Activated CD4-positive, CD25-positive, alpha-beta regulatory T cell treated with anti-CD3 and anti-CD28 coated beads, Interleukin-2, amount 50 U/mL, for 16 hours (primary cell): ENCODE measurements at regions not wholly inside any gene's neighbourhood (a gene's known extent, or its start where the extent isn't known, plus 50 kb on each side); places are given as distances from the start of the nearest gene placed in this dataset.

Source experiments
- DNase-seq: peaks from one replicate; pipeline ENCODE4 v3.0.0-alpha.2; 2020; ENCODE audit warnings: low read depth, low spot score

DNA sequence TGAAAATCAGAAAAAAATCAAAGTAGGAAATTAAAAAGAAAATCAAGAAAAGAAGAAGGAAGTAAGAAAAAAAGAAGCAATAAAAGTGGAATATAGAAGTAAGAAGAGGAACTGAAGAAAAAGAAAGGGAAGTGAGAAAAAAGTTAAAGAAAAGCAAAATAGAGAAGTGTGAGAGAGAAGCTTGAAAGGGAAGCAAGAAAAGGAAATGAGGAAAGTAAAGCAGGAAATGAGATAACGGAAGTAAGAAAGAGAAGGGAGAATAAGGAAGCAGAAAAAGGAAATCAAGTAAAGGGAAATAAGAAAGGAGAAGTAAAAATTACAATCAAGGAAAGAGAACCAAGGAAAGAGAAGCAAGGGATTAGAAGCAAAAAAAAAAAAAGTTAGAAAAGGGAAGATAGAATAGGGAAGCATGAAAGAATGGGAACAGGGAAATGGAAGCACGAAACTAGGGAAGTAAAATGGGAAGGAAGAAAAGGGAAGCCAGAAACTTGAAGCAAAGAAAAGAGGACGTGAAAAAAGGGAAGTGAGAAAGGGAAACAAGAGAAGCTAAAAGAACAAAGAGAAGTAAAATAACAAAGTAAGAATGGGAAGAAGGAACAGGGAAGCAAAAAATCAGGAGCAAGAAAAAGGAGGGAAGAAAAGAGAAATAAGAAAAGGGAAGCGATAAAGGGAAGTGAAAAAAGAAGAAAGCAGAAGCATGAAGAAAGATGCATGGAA is 243.3 kb upstream of the NCKAP5 start:
- DNase-seq, result no peak

DNA sequence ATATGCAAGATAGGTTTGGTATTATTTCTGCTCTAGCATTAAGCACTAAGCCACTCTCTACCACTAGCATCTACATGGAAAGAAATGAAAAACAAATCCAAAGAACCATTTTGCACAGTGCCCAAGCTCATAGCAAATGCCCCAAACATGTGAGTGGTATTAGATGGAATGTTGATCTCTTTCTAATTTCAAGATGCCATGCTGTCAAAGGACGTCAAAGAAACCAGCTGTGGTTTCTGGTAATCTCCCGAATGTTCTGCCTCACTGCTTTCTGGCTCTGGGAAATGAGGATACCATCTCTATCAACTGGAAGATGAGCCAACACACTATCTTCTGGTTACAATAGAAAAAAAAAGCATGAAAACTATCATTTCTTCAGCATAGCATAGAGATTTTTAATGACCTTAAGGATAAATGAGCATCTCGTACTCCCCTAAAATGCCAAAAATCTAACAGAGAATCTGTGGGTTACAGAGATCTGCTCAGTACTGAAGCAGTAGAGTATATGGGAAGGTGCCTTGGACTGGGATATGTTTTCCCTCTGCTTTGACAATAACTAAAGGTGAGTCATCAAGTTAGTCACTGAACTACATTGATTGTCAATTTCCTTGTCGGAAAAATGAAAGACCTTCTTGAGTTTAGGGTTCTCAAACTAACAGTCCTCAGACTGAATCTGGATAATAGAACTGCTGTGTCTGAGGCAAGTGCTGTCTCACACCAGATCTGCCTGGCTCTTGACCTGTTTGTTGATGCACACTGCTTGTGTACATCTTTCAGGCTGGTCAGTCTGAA is 244.8 kb upstream of the NCKAP5 start:
- DNase-seq, result no peak

DNA sequence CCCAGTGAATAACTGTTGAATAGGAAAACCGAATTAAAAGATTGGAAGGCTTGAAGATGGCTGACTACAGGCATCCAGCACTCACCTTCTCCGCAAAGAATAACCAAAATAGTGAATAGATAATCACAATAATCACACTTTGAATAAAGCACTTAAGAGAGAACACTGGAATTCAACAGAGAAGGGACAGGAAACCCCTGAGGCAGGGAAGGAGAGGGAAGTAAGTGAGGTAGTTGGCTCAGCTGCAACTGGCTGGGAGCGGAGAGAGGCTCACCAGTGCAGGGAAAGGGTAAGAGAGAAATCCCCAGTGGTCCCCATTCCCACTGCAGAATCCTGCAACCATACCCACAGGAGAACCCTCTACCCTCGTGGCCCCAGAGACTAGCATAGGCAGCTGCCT is 246.6 kb upstream of the NCKAP5 start:
- no peak for DNase-seq

DNA sequence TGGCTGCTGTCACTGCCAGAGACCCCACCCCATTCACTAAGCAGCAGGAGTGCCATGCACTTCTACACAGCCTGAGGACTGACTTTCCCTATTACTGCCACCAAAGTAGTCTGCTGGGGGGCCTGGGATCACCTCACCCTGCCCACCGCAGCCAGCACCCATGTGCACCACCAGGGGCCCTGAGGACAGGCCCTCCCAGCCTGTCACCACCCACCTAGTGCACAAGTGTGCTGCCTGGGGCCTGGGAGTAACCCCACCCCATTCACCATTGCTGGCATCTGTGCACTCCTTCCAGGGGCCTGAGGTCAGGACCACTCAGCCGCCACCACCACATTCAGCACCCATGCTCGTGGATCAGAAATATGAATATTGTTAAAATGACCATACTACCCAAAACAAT is 247.8 kb upstream of the NCKAP5 start:
- no peak for DNase-seq

DNA sequence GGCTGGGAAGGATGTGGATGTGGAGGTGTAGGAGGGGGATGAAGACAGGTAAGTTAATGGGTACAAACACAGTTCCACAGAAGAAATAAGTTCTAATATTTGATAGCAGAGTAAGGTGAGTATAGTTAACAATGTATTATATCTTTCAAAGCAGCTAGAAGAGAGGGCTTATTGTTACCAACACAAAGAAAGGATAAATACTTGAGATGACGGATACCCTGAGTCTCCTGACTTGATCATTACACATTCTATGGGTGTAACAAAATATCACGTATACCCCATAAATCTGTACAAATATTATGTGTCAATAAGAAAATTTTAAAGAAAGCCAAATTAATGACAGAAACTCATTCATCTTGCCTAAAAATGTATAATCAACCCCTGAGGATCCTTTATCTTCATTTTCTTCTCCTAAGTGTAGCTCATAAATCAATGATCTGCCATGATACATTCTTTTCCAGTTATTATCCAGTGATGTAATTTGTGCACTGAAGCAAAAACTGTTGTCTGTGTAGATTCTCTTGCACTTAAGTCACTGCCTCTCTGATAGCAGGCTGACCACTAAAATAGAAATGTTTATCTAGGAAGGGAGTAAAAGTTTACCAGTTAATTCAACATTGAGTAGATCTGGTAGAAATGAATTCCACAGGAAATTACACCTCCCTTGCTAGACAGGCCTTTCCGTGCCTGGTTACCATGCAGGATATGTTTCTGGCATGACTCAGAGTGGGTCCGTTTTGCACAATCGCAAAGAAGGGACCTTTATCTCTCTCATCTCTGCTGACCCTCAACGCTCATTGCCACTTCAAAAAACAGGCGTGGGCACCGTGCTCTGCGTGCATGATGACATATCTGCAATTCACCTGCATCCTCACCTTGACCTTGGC is 249.7 kb upstream of the NCKAP5 start:
- no peak for DNase-seq

DNA sequence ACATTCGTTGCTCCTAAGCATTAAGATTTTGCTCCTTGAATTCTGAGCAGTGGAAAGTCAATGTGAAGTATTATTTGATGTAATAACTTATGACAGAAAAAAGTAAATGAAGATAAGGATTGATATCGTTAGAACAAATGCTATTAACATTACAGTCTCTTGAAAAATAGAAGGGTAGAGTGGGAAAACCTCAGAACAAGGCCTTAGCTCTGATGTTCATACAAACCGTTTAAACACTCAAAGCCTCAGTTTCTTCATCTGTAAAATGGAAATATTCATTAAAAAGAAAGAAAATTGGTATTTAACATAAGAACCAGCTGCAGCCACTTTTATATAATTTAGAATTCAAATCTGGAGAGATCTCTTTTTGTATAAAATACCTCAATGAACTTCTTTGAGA is 250.4 kb upstream of the NCKAP5 start:
- DNase-seq, result no peak

DNA sequence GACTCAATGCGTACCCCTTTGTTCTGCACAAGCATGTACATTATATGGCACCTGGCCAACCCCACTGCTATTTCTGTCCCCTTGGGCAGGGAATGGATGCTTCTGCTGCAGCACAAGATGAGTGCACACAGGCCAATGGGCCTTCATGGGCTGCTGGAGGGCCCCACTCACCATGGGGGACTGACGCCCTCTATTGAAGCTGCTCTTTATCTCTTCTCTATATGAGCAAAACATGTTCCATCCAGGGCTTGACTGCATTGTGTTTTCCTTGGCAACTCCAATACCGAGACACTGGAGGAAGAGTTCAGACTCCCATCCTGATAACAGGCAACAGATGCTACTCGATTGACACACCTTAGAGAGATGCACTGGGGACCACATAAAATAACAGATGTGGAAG is 251.6 kb upstream of the NCKAP5 start:
- no peak for DNase-seq

DNA sequence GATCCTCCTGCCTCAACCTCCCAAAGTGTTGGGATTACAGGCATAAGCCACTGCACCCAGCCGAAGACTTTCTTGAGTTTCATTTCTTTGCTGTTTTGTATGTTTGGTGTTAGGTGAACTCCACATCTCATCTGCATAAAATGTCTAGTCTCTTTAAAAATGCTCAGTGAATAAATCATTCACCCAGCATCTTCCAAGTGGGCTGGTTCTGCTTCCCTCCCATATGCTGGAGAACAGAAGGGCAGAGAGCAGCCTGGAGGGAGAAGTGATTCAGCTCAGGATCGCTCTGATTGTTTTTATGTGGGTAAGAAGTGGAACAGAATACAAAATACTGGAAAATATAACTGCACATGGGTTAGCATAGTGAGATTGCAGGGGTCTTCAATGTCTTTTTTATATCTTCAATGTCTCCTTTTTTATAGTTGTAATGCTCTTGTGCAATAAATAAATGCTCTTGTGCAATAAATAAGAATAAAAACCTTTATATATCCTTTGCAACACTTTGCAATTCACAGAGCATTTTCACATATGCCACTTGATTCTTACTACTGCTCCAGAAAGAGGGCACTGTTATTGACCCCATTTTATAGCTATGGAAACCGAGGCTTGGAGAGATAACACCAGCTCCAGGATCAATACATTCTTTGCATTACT is 253.0 kb upstream of the NCKAP5 start:
- DNase-seq, result no peak

DNA sequence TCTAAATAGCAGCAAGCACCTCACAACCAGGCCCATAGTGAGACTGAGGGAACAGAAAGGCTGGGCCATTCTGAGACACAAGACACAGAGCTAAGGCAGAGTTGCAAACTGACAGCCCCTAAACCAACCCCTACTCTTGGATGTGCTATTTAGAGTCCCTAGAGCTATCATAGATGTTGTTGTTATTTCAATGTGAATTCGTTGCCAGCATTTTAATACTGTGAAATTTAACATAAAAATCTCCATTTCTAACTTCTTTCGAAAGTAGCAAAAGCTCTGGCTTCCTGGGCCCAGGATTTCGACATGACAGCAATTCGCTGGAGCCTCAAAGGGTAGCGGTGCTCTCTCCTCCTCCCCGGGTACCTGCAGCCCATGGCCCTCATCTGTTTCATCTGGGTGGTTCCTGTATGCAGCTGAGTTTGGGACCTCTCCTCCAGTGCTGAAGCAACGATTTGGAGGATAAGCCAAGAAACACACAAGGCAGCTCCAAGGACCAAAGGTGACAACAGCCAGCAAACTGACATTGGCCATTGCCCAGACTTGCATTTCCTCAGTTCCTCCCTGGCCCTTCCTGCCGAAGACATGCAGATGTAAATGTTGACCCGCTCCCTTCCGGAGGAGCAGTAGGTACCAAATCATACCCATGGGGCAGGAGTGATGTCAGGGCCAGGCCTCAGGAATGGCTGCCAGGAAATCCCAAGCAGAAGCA is 254.4 kb upstream of the NCKAP5 start:
- no peak for DNase-seq

DNA sequence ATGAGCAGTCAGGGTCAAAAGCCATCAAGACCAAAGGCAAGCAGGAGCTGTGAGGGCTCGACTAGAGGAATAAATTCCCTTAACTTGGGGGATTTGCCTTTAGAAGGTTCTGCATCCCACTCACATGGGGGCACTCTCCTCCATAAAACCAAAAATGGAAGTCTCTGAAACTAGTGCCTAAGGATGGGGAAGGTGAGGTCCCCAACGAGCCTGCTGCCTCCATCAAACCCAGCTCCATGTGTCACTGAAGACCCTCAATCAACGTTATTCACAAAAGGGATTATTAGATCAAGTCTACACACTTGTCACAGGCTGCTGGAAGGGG is 254.9 kb upstream of the NCKAP5 start:
- DNase-seq, result no peak

DNA sequence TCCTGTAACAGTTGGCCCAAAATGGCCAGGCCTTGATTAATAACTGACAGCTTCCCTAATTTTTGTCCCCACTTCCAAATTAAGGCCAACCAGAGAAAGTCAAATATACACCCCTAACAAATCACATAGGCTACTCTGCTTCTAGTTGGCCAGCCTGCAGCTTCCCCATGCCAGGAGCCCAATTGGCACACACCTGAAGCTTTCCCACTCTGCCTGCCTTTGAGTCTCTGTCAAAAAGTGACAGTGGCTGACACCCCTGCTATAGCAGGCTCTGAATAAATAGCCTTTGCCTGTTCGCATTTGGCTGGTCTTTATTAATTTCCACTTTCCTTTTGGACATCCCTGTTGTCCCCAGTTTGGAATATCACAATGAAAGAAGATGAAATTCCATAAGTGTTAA is 256.6 kb upstream of the NCKAP5 start:
- no peak for DNase-seq

DNA sequence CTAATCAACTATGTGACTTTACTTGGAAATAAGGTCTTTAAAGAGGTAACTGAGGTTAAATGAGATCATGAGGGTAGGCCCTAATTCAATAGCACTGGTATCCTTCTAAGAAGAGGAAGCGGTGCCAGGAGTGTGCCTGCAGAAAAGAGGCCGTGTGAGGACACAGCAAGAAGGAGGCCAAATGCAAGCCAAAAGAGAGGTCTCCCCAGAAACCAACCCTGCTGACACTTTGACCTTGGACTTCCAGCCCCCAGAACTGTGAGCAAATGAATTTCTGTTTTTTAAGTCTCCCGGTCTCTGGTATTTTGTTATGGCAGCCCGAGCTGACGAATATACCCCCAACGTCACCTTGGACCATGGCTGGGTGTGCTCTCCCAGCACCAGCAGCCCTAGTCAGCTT is 257.5 kb upstream of the NCKAP5 start:
- no peak for DNase-seq

DNA sequence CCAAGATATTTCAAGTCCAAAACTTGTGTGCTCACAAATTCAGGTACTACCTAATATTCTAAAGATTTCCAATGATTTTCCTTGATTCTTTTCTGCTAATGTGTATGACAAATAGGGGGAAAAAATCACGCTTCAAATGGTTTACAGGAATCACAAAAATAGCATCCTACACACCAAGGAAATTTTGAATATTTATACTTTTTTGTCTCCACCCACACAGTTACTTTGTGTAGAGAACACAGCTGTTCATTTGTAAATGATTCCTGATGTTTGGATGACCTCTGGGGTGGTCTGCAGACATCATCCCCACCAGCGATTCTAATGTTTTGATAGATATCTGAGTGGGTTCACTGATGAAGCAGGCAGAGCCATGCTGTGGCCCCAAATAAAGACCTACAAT is 260.6 kb upstream of the NCKAP5 start:
- DNase-seq, result no peak

DNA sequence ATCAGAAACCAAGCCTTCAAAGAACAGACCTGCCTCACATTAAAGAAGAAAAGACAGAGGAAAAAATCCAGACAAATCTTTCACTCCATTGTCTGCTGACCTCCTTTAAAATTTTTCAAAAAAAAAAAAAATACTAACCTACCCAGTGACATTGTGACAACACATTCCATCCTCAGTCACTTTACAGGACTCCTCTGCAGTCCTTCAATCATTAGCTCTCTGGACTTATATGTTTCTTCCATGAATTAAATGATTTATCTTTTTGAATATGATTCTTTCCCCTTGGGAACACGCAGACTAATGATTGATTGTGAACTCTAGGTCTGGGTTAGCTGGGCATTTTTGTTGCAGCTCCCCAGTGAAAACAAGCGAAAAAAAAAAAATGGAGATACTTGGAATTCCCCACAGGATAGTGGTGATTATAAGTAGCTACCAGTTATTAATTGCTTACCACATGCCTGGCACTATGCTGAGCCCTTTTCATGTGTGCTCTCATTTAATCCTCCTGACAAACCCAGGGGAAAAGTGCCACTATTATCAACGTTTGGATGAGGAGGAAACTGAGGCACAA is 261.3 kb upstream of the NCKAP5 start:
- DNase-seq, result no peak

DNA sequence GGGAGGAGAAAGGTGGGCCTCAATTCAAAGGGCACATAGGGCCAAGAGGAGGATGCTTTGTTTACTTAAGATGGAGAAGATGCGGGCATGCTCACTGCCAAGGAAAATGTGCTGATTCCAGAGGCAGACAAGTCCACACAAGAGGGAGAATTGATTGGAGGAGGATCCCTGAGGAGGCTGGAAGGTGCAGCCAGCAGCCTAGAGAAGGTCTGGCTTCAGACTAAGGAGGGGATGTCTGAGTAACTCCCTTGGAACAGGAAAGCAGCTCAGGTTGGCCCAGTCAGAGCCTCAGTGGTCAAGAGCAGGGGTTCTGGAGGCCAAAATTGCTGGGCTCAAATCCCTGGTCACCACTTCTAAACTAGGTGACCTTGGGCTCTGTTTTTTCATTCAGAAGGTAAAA is 265.5 kb upstream of the NCKAP5 start:
- no peak for DNase-seq

DNA sequence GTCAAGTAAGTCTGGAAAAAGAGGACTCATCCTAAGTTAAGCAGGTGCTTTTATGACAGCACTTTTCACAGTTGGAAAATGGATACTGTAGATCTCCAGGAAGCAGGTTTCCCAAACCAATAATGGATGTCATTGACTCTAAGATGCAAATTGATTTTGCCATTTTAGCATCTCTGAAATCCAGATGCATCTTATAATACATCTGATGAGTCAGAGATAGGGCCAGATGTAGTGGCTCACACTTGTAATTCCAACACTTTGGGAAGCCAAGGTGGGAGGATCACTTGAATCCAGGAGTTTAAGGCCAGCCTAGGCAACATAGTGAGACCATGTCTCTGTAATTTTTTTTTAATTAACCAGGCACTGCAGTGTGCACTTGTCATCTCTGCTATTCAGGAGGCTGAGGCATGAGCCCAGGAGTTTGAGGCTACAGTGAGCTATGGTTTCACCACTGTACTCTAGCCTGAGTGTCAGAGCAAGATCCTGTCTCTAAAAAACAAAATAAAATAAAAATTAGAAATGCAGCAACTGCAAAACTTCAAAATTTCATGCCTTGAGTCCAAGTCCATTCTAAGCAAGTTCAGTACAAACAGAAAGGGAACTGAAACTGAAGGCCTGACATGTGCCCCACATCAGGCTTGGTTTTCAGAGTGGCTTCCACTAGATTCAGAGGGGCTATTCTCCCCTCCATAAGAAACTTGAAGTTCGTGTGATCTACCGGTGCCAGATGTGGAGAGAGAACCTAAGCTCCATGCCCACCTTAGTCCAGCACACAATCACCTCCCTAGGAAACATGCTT is 267.8 kb upstream of the NCKAP5 start:
- DNase-seq, result no peak

DNA sequence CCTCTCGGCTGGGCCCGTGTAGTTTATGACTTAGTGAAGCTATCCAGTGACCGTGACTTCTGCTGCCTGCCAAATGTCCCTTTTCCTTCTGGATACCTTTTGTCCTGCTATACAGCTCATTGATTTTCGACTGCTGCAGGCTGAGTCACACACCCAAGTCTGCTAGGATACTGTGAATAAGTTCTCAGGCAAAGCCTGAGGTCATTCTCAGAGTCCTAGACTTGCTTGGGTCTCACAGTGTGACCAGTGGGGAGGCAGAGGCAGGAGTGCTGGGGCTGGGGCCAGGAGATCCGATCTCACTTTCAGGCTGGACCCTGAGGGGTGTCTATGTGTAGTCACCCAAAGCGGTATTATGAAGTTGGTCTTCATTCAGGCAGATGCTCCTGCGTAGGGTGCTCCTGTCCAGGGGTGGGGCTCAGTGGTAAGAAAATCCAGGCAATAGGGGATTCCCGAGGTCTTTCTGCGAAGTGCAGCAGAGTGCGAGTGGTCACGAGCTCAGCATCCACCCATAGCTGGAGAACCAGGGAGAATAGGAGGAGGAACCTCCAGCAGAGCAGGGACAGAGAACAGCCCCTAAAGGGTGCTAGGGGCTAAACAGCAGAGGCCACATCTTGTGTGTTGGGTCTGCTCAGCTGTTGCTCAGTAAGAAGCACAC is 268.6 kb upstream of the NCKAP5 start:
- no peak for DNase-seq

DNA sequence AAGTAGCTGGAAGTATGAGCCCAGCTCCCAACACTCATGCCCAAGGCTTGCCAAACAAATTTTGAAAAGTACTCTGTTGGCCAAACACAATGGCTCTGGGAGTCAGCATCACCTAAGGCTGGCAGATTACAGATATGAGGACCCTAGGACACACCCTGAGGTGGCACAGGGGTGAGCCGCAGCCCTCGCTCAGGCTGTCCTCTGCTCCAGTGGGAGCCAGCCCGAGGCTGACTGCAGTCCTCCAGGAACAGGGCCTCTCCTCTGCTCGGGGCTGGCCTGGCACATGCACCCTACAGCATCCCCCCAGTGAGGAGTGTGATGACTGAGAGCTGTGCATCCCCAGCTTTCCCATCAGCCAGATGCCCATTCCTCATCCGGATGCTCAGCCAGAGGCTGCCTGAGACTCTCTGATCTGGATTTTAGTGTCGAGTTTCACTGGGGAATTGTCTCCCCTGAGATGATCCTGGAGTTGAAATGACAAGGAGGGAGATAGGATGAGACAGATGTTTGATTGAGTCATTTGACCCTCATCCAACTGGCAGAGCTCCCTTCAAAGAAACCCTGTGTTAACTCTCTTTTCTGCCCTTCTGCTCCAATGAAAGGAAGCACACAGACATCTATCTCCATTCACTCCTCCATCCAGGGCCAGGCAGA is 269.3 kb upstream of the NCKAP5 start:
- no peak for DNase-seq
